AG04450 (cell line): ENCODE measurements at regions not wholly inside any gene's neighbourhood (a gene's known extent, or its start where the extent isn't known, plus 50 kb on each side); places are given as distances from the start of the nearest gene placed in this dataset.

Experiments
- CTCF ChIA-PET: fragments of 300-600, 350-600 bp; formaldehyde crosslinking; extraction: SDS; loops from one replicate; lab custom pipeline; 2022; ENCODE audit warnings: antibody characterized with exemption, inconsistent platforms; lab: Charles Lee
- POLR2A ChIA-PET: fragments of 350-600 bp; formaldehyde crosslinking; extraction: SDS; loops from one replicate; lab custom pipeline; 2021; ENCODE audit warnings: antibody characterized with exemption, inconsistent platforms; lab: Yijun Ruan, JAX
- DNase-seq: peaks from one replicate; pipeline ENCODE4 v3.0.0-alpha.2; 2011; ENCODE audit warnings: low read depth, low spot score
- H3K27ac ChIP-seq: one replicate; pipeline ENCODE4 v1.5.1; 2012; ENCODE audit warnings: low read depth, low read length, control low read depth
- H3K27me3 ChIP-seq: one replicate; pipeline ENCODE4 v1.6.0; 2012; ENCODE audit warnings: low read length; ENCODE audit not compliant: control insufficient read depth, insufficient read depth
- H3K4me3 ChIP-seq: 2 replicates; pipeline ENCODE4 v1.5.1; 2011; ENCODE audit warnings: mild to moderate bottlenecking, low read depth, low read length, control low read depth
- H3K9me3 ChIP-seq: 2 replicates; pipeline ENCODE4 v1.5.1; 2012; ENCODE audit warnings: low read length; ENCODE audit not compliant: control insufficient read depth, insufficient read depth
- CTCF ChIP-seq: IDR thresholded peaks from 2 replicates; pipeline ENCODE4 v1.5.1; 2011; ENCODE audit warnings: low read depth, low read length, control low read depth, inconsistent platforms

GRCh38 chr10:60707841-60708240, 70.4 kb upstream of the CDK1 start:
- no peak for TF ChIP-seq CTCF
- CTCF ChIA-PET, result no interaction called here
- no peak for DNase-seq
- Histone ChIP-seq H3K9me3 (no peaks in the 10 kb centered on the region), H3K4me3 (no peak overlapping the region), H3K27me3 (peaks cover 2% of the 10 kb centered on the region), H3K27ac (no peak overlapping the region)
- POLR2A ChIA-PET, result no interaction called here

- Histone ChIP-seq H3K9me3 (no peaks in the 10 kb centered on the region), H3K27me3 (peaks cover 2% of the 10 kb centered on the region), H3K27ac (no peak overlapping the region), H3K4me3 (no peak overlapping the region)
- POLR2A ChIA-PET, result no interaction called here
- CTCF ChIA-PET, result no interaction called here
- DNase-seq, result no peak
- TF ChIP-seq CTCF, result no peak
Observed at GRCh38 chr10:60706146-60706545, 72.1 kb upstream of the CDK1 start.

- Histone ChIP-seq H3K9me3 (no peaks in the 10 kb centered on the region), H3K4me3 (no peak overlapping the region), H3K27me3 (peaks cover 2% of the 10 kb centered on the region), H3K27ac (no peak overlapping the region)
- ChIA-PET CTCF (no interaction called here), POLR2A (no interaction called here)
- no peak for DNase-seq
- TF ChIP-seq CTCF, result no peak
Observed at GRCh38 chr10:60705376-60705775, 72.9 kb upstream of the CDK1 start.

GRCh38 chr10:60704471-60704870, 73.8 kb upstream of the CDK1 start:
- TF ChIP-seq CTCF, result no peak
- Histone ChIP-seq H3K9me3 (no peaks in the 10 kb centered on the region), H3K27ac (no peak overlapping the region), H3K27me3 (peaks cover 2% of the 10 kb centered on the region), H3K4me3 (no peak overlapping the region)
- ChIA-PET POLR2A (no interaction called here), CTCF (interaction anchor here (1.1 kb wide), 1 partner anchor 64 kb away, joined by 3 read pairs; no protein-coding TSS in a partner anchor)
- DNase-seq, result no peak

- H3K4me3 ChIP-seq, result no peak overlapping the region
- DNase-seq, result no peak
- H3K27ac ChIP-seq, result no peak overlapping the region
- ChIA-PET POLR2A (no interaction called here), CTCF (interaction anchor here (1.1 kb wide), 1 partner anchor 65 kb away, joined by 3 read pairs; no protein-coding TSS in a partner anchor)
- H3K9me3 ChIP-seq, result no peaks in the 10 kb centered on the region
- peaks cover 2% of the 10 kb centered on the region for H3K27me3 ChIP-seq
- TF ChIP-seq CTCF, result no peak
Observed at GRCh38 chr10:60703266-60704041, 74.8 kb upstream of the CDK1 start.
